GM06990 (cell line): ENCODE measurements at regions not wholly inside any gene's neighbourhood (a gene's known extent, or its start where the extent isn't known, plus 50 kb on each side); places are given as distances from the start of the nearest gene placed in this dataset.

Experiments
- DNase-seq: peaks from one replicate; pipeline ENCODE4 v3.0.0-alpha.2; 2011; ENCODE audit not compliant: insufficient read length; ENCODE audit errors: extremely low read depth
- H3K27me3 ChIP-seq: replicated peaks from 2 replicates; pipeline ENCODE4 v1.6.0; 2011; ENCODE audit warnings: low read length; ENCODE audit not compliant: control insufficient read depth, insufficient read depth
- H3K36me3 ChIP-seq: 2 replicates; pipeline ENCODE4 v1.5.1; 2011; ENCODE audit warnings: low read length; ENCODE audit not compliant: control insufficient read depth, insufficient read depth
- H3K4me3 ChIP-seq: replicated peaks from 2 replicates; pipeline ENCODE4 v1.5.1; 2011; ENCODE audit warnings: low read depth, mild to moderate bottlenecking, control low read depth, low read length
- TF ChIP-seq, protein P1 (sequence below): IDR thresholded peaks from 2 replicates; pipeline ENCODE4 v1.5.1; 2011; ENCODE audit warnings: low read length, control low read depth, mild to moderate bottlenecking, inconsistent platforms; ENCODE audit not compliant: insufficient read depth, poor library complexity, severe bottlenecking

- no peaks in the 10 kb centered on the region for H3K36me3 ChIP-seq
- no peaks in the 10 kb centered on the region; the same call in 1 of the 2 replicates for H3K27me3 ChIP-seq
- TF ChIP-seq, protein P1, sequence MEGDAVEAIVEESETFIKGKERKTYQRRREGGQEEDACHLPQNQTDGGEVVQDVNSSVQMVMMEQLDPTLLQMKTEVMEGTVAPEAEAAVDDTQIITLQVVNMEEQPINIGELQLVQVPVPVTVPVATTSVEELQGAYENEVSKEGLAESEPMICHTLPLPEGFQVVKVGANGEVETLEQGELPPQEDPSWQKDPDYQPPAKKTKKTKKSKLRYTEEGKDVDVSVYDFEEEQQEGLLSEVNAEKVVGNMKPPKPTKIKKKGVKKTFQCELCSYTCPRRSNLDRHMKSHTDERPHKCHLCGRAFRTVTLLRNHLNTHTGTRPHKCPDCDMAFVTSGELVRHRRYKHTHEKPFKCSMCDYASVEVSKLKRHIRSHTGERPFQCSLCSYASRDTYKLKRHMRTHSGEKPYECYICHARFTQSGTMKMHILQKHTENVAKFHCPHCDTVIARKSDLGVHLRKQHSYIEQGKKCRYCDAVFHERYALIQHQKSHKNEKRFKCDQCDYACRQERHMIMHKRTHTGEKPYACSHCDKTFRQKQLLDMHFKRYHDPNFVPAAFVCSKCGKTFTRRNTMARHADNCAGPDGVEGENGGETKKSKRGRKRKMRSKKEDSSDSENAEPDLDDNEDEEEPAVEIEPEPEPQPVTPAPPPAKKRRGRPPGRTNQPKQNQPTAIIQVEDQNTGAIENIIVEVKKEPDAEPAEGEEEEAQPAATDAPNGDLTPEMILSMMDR = no peak
- no peak overlapping the region for H3K4me3 ChIP-seq
- no peak for DNase-seq
Observed at GRCh38 chr11:70845591-70846041, 406.8 kb downstream of the SHANK2 start.

GRCh38 chr11:70846781-70847655 lies 405.4 kb downstream of the SHANK2 start:
- H3K27me3 ChIP-seq = no peaks in the 10 kb centered on the region; the same call in 1 of the 2 replicates
- no peak for DNase-seq
- TF ChIP-seq, protein P1 = no peak
- H3K36me3 ChIP-seq = no peaks in the 10 kb centered on the region
- H3K4me3 ChIP-seq = no peak overlapping the region

DNA sequence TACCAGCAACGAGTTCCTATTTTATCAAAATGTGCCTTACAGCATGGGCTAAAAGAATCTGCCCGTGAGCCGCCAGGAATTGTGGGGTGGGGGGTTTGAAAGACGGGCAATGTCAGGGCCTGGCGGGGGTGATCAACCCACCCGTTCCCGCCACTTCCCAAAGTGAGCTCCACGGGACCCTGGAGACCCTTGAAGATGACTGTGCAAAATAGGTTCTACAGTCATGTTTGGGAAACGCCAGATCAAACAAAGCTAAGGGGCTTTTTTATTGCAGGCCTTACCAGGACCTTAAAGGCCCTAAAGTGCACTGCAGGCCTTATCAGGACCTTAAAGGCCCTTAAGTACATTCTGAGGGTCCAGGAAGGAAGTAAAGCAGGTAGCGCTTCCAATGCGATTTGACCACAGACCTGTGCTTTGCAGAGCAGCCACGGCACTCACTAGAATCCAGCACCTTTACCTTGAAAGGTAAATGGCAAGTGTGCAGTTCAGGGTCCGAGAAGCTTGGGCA lies 404.1 kb downstream of the SHANK2 start:
- no peaks in the 10 kb centered on the region; the same call in 1 of the 2 replicates for H3K27me3 ChIP-seq
- H3K4me3 ChIP-seq = no peak overlapping the region
- TF ChIP-seq, protein P1 = no peak
- no peaks in the 10 kb centered on the region for H3K36me3 ChIP-seq
- no peak for DNase-seq

DNA sequence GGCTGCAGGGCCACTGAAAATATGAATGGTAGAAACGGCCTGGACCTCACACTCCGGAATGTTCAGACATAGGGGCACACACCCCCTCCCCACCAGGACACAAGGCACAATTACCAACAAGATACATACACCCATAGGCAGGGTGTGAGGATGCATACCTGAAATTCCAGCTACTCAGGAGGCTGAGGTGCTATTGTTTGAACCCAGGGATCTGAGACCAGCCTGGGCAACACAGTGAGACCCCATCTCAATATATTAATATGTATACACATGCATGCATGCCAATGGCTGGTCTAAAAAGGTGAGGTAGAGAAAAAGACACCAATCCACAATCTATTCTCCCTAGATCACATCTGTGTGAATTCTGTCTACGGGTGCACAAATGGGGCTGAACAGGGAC lies 403.3 kb downstream of the SHANK2 start:
- DNase-seq = no peak
- TF ChIP-seq, protein P1 = no peak
- no peaks in the 10 kb centered on the region for H3K36me3 ChIP-seq
- H3K4me3 ChIP-seq = no peak overlapping the region
- no peaks in the 10 kb centered on the region; the same call in 1 of the 2 replicates for H3K27me3 ChIP-seq

DNA sequence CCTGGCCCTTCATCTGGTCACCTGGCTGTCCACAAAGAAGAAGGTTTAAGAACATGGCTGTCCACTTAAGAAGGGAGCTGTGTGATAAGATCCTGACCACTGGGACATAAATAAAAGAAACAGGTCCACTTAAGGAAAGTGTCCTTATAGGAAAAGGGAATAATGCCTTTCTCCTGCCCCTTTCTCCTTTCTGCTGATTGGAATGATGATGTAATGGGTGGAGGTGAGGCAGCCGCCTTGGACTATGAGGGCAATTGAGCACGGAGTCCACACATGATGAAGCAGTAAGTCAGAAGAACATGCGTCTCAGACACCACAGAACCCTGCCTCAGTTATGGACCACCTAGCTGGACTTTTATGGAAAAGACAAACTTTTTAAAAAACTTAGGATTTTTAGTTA lies 401.1 kb downstream of the SHANK2 start:
- TF ChIP-seq, protein P1 = no peak
- DNase-seq = no peak
- H3K36me3 ChIP-seq = no peaks in the 10 kb centered on the region
- no peaks in the 10 kb centered on the region; the same call in 1 of the 2 replicates for H3K27me3 ChIP-seq
- no peak overlapping the region for H3K4me3 ChIP-seq
